Smooth muscle cell (in vitro differentiated cells): ENCODE measurements at regions not wholly inside any gene's neighbourhood (a gene's known extent, or its start where the extent isn't known, plus 50 kb on each side); places are given as distances from the start of the nearest gene placed in this dataset.

ENCODE experiments used
- DNase-seq: peaks from one replicate; lab custom pipeline; 2025; ENCODE audit not compliant: unreplicated experiment; lab: John Stamatoyannopoulos, UW
- H2AFZ ChIP-seq: fragments of 200-600 bp; sonication (generic); 2 replicates; pipeline ENCODE4 v1.6.0; 2016; ENCODE audit warnings: antibody characterized with exemption, low read depth, mild to moderate bottlenecking
- H3F3A ChIP-seq: fragments of 200-600 bp; sonication (generic); 2 replicates; pipeline ENCODE4 v1.6.0; 2017; ENCODE audit warnings: antibody characterized with exemption, low read depth
- H3K27ac ChIP-seq: fragments of 200-600 bp; sonication (generic); 2 replicates; pipeline ENCODE4 v1.5.1; 2016; ENCODE audit warnings: low read depth, mild to moderate bottlenecking
- H3K27me3 ChIP-seq: fragments of 200-600 bp; sonication (generic); 2 replicates; pipeline ENCODE4 v1.6.1; 2016; ENCODE audit warnings: low read depth, mild to moderate bottlenecking
- H3K36me3 ChIP-seq: fragments of 200-600 bp; sonication (generic); 2 replicates; pipeline ENCODE4 v1.5.1; 2016; ENCODE audit warnings: low read depth
- H3K4me1 ChIP-seq: fragments of 200-600 bp; sonication (generic); 2 replicates; pipeline ENCODE4 v1.5.1; 2016; ENCODE audit warnings: low read depth
- H3K4me2 ChIP-seq: fragments of 200-600 bp; sonication (generic); 2 replicates; pipeline ENCODE4 v1.6.0; 2016; ENCODE audit warnings: mild to moderate bottlenecking
- H3K4me3 ChIP-seq: fragments of 200-600 bp; sonication (generic); 2 replicates; pipeline ENCODE4 v1.5.1; 2016; ENCODE audit warnings: mild to moderate bottlenecking
- H3K79me2 ChIP-seq: fragments of 200-600 bp; sonication (generic); 2 replicates; pipeline ENCODE4 v1.6.0; 2016; ENCODE audit warnings: low read depth, mild to moderate bottlenecking
- H3K9ac ChIP-seq: fragments of 200-600 bp; sonication (generic); 2 replicates; pipeline ENCODE4 v1.6.0; 2016; ENCODE audit warnings: low read depth
- H3K9me3 ChIP-seq: fragments of 200-600 bp; sonication (generic); replicated peaks from 2 replicates; pipeline ENCODE4 v1.5.1; 2016; ENCODE audit warnings: low read depth
- H4K20me1 ChIP-seq: fragments of 200-600 bp; sonication (generic); 2 replicates; pipeline ENCODE4 v1.6.0; 2016; ENCODE audit warnings: low read depth
- WGBS: methylation state at CpG from one replicate; pipeline ENCODE4 v1.1.7; 2016; ENCODE audit warnings: low lambda C conversion rate; 5-methylcytosine and 5-hydroxymethylcytosine counted together
- TF ChIP-seq, protein P1 (sequence below): fragments of 200-600 bp; sonication (generic); IDR thresholded peaks from 2 replicates; pipeline ENCODE4 v1.5.1; 2017; ENCODE audit warnings: borderline replicate concordance, mild to moderate bottlenecking, antibody characterized with exemption; ENCODE audit not compliant: insufficient read depth, poor library complexity, severe bottlenecking

- H3K4me1 ChIP-seq, result peaks cover 12% of the 10 kb centered on the region
- H3K4me2 ChIP-seq, result peak overlapping the region; percentile 44
- 11% methylated on average over 3 of the region's 3 CpGs for WGBS
- H3F3A ChIP-seq, result no peaks in the 10 kb centered on the region
- no peaks in the 10 kb centered on the region for H3K9me3 ChIP-seq
- H3K36me3 ChIP-seq, result no peaks in the 10 kb centered on the region
- no peaks in the 10 kb centered on the region for H3K79me2 ChIP-seq
- H3K27me3 ChIP-seq, result no peaks in the 10 kb centered on the region
- DNase-seq, result no peak
- H3K9ac ChIP-seq, result no peak overlapping the region
- TF ChIP-seq, protein P1, sequence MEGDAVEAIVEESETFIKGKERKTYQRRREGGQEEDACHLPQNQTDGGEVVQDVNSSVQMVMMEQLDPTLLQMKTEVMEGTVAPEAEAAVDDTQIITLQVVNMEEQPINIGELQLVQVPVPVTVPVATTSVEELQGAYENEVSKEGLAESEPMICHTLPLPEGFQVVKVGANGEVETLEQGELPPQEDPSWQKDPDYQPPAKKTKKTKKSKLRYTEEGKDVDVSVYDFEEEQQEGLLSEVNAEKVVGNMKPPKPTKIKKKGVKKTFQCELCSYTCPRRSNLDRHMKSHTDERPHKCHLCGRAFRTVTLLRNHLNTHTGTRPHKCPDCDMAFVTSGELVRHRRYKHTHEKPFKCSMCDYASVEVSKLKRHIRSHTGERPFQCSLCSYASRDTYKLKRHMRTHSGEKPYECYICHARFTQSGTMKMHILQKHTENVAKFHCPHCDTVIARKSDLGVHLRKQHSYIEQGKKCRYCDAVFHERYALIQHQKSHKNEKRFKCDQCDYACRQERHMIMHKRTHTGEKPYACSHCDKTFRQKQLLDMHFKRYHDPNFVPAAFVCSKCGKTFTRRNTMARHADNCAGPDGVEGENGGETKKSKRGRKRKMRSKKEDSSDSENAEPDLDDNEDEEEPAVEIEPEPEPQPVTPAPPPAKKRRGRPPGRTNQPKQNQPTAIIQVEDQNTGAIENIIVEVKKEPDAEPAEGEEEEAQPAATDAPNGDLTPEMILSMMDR, result no peak
- no peak overlapping the region for H3K27ac ChIP-seq
- H3K4me3 ChIP-seq, result no peak overlapping the region
- H2AFZ ChIP-seq, result no peak overlapping the region
- no peaks in the 10 kb centered on the region for H4K20me1 ChIP-seq
These were observed 235.8 kb downstream of the EPHA7 start for GRCh38 chr6:93183531-93183972.

- Histone ChIP-seq H4K20me1 (no peaks in the 10 kb centered on the region), H3K9me3 (no peaks in the 10 kb centered on the region), H3F3A (no peaks in the 10 kb centered on the region), H3K27ac (no peak overlapping the region), H3K4me1 (peaks cover 12% of the 10 kb centered on the region), H2AFZ (no peak overlapping the region), H3K4me3 (no peak overlapping the region), H3K9ac (no peak overlapping the region), H3K4me2 (peak overlapping the region; percentile 44), H3K36me3 (no peaks in the 10 kb centered on the region), H3K27me3 (no peaks in the 10 kb centered on the region), H3K79me2 (no peaks in the 10 kb centered on the region)
- 45% methylated on average over 2 of the region's 2 CpGs for WGBS
- DNase-seq, result no peak
- TF ChIP-seq, protein P1, result no peak
These were observed 236.3 kb downstream of the EPHA7 start for GRCh38 chr6:93182938-93183479.

- H3K4me3 ChIP-seq, result no peak overlapping the region
- DNase-seq, result no peak
- H3K36me3 ChIP-seq, result no peaks in the 10 kb centered on the region
- H3F3A ChIP-seq, result no peaks in the 10 kb centered on the region
- 96% methylated on average over 2 of the region's 2 CpGs for WGBS
- TF ChIP-seq, protein P1, result no peak
- H4K20me1 ChIP-seq, result no peaks in the 10 kb centered on the region
- peak overlapping the region; percentile 28 for H2AFZ ChIP-seq
- peaks cover 6% of the 10 kb centered on the region for H3K4me1 ChIP-seq
- no peaks in the 10 kb centered on the region for H3K27me3 ChIP-seq
- H3K9me3 ChIP-seq, result no peaks in the 10 kb centered on the region
- no peaks in the 10 kb centered on the region for H3K79me2 ChIP-seq
- H3K4me2 ChIP-seq, result peak overlapping the region; percentile 9
- H3K27ac ChIP-seq, result no peak overlapping the region
- H3K9ac ChIP-seq, result no peak overlapping the region
These were observed 241.4 kb downstream of the EPHA7 start for GRCh38 chr6:93177918-93178317.

GRCh38 chr6:93177438-93177837, 241.9 kb downstream of the EPHA7 start:
- Histone ChIP-seq H3F3A (no peaks in the 10 kb centered on the region), H2AFZ (peak overlapping the region; percentile 37), H3K9ac (no peak overlapping the region), H3K79me2 (no peaks in the 10 kb centered on the region), H4K20me1 (no peaks in the 10 kb centered on the region), H3K36me3 (no peaks in the 10 kb centered on the region), H3K4me1 (peaks cover 6% of the 10 kb centered on the region), H3K9me3 (no peaks in the 10 kb centered on the region), H3K27me3 (no peaks in the 10 kb centered on the region), H3K4me2 (no peak overlapping the region), H3K4me3 (no peak overlapping the region), H3K27ac (no peak overlapping the region)
- DNase-seq, result no peak
- TF ChIP-seq, protein P1, result no peak
- WGBS, result 70% methylated on average over 3 of the region's 3 CpGs
